ENCODE measurements at regions not wholly inside any gene's neighbourhood (a gene's known extent, or its start where the extent isn't known, plus 50 kb on each side); places are given as distances from the start of the nearest gene placed in this dataset.

DNA sequence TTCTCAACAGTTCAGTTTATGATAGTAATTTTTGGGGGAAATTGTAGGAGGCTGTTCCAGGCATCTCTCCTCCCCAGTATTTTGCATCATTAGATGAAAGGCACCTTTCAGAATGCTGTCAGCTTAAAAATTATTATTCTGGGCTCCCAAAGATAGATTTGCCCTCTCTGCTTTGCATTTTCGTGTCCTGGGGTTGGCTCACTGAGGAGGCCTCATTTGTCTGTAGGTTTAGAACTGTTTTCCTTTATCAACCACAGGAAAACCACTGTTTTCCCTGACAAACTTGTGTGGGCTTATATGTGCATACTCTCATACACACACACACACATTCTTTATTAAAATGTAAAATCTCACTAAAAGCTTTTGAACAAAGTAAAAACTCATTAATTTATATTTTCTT, 197.2 kb upstream of the VCX3A start:
- TF ChIP-seq EZH2 (IDR thresholded peaks at IDR 0.05; ENCODE audit: low read length, missing control alignments) (no peak), CTCF (conservative IDR thresholded peaks at IDR 0.05 in 1 of 2, IDR thresholded peaks at IDR 0.05 in 1 of 2; ENCODE audit: low read depth in 1 of 2, low read length in 2 of 2) (no peak)

GRCh38 chrX:6729626-6730025, 194.7 kb upstream of the VCX3A start:
- no peak for DNase-seq (ENCODE audit: low read depth in 2 of 2)
- H3K27me3 ChIP-seq (ENCODE audit: control insufficient read depth, insufficient read depth, low read length), result no peaks in the 10 kb centered on the region

More for the DNA sequence above, 197.2 kb upstream of the VCX3A start:
- Histone ChIP-seq H3K4me3 (replicated peaks in 1 of 4; ENCODE audit: control extremely low read depth in 1 of 4, insufficient read depth in 1 of 4, low read depth in 3 of 4, low read length in 4 of 4) (no peak overlapping the region), H3K27ac (ENCODE audit: insufficient read depth, low read length) (no peak overlapping the region), H3K79me2 (ENCODE audit: control insufficient read depth, insufficient read depth, low read length) (no peaks in the 10 kb centered on the region), H4K20me1 (ENCODE audit: control insufficient read depth, extremely low read depth, insufficient read depth, low read length) (no peaks in the 10 kb centered on the region), H2AFZ (ENCODE audit: low read length) (no peak overlapping the region), H3K9me3 (ENCODE audit: control insufficient read depth, insufficient read depth, low read depth, low read length) (no peaks in the 10 kb centered on the region), H3K27me3 (ENCODE audit: control insufficient read depth, insufficient read depth, low read length) (no peaks in the 10 kb centered on the region), H3K4me2 (ENCODE audit: extremely low read depth, insufficient read depth, low read length) (no peak overlapping the region), H3K36me3 (ENCODE audit: control insufficient read depth, insufficient read depth, low read length) (no peaks in the 10 kb centered on the region), H3K4me1 (ENCODE audit: control insufficient read depth, extremely low read depth, insufficient read depth, low read length) (no peaks in the 10 kb centered on the region), H3K9ac (ENCODE audit: insufficient read depth, low read length) (no peak overlapping the region)
- DNase-seq (ENCODE audit: low read depth in 2 of 2), result no peak

GRCh38 chrX:6718766-6719165, 183.8 kb upstream of the VCX3A start:
- Histone ChIP-seq H3K79me2 (ENCODE audit: control insufficient read depth, insufficient read depth, low read length) (no peaks in the 10 kb centered on the region), H3K9me3 (ENCODE audit: control insufficient read depth, insufficient read depth, low read depth, low read length) (no peaks in the 10 kb centered on the region), H3K36me3 (ENCODE audit: control insufficient read depth, insufficient read depth, low read length) (no peaks in the 10 kb centered on the region), H3K4me3 (replicated peaks in 1 of 4; ENCODE audit: control extremely low read depth in 1 of 4, insufficient read depth in 1 of 4, low read depth in 3 of 4, low read length in 4 of 4) (no peak overlapping the region), H2AFZ (ENCODE audit: low read length) (no peak overlapping the region), H3K4me1 (ENCODE audit: control insufficient read depth, extremely low read depth, insufficient read depth, low read length) (no peaks in the 10 kb centered on the region), H3K4me2 (ENCODE audit: extremely low read depth, insufficient read depth, low read length) (no peak overlapping the region), H4K20me1 (ENCODE audit: control insufficient read depth, extremely low read depth, insufficient read depth, low read length) (no peaks in the 10 kb centered on the region), H3K27ac (ENCODE audit: insufficient read depth, low read length) (no peak overlapping the region), H3K27me3 (ENCODE audit: control insufficient read depth, insufficient read depth, low read length) (no peaks in the 10 kb centered on the region), H3K9ac (ENCODE audit: insufficient read depth, low read length) (no peak overlapping the region)
- DNase-seq (ENCODE audit: low read depth in 2 of 2), result no peak
- TF ChIP-seq CTCF (conservative IDR thresholded peaks at IDR 0.05 in 1 of 2, IDR thresholded peaks at IDR 0.05 in 1 of 2; ENCODE audit: low read depth in 1 of 2, low read length in 2 of 2) (no peak), EZH2 (IDR thresholded peaks at IDR 0.05; ENCODE audit: low read length, missing control alignments) (no peak)

More at GRCh38 chrX:6729626-6730025, 194.7 kb upstream of the VCX3A start:
- no peak overlapping the region for H3K4me2 ChIP-seq (ENCODE audit: extremely low read depth, insufficient read depth, low read length)
- no peak overlapping the region for H3K27ac ChIP-seq (ENCODE audit: insufficient read depth, low read length)
- TF ChIP-seq EZH2 (IDR thresholded peaks at IDR 0.05; ENCODE audit: low read length, missing control alignments) (no peak), CTCF (conservative IDR thresholded peaks at IDR 0.05 in 1 of 2, IDR thresholded peaks at IDR 0.05 in 1 of 2; ENCODE audit: low read depth in 1 of 2, low read length in 2 of 2) (no peak)
- H4K20me1 ChIP-seq (ENCODE audit: control insufficient read depth, extremely low read depth, insufficient read depth, low read length), result no peaks in the 10 kb centered on the region
- H3K4me3 ChIP-seq (replicated peaks in 1 of 4; ENCODE audit: control extremely low read depth in 1 of 4, insufficient read depth in 1 of 4, low read depth in 3 of 4, low read length in 4 of 4), result no peak overlapping the region
- no peaks in the 10 kb centered on the region for H3K36me3 ChIP-seq (ENCODE audit: control insufficient read depth, insufficient read depth, low read length)
- H3K4me1 ChIP-seq (ENCODE audit: control insufficient read depth, extremely low read depth, insufficient read depth, low read length), result no peaks in the 10 kb centered on the region
- H3K79me2 ChIP-seq (ENCODE audit: control insufficient read depth, insufficient read depth, low read length), result no peaks in the 10 kb centered on the region
- no peak overlapping the region for H3K9ac ChIP-seq (ENCODE audit: insufficient read depth, low read length)
- H2AFZ ChIP-seq (ENCODE audit: low read length), result no peak overlapping the region
- no peaks in the 10 kb centered on the region for H3K9me3 ChIP-seq (ENCODE audit: control insufficient read depth, insufficient read depth, low read depth, low read length)

All from fibroblast of lung (primary cell).